ENCODE measurements at regions not wholly inside any gene's neighbourhood (a gene's known extent, or its start where the extent isn't known, plus 50 kb on each side); places are given as distances from the start of the nearest gene placed in this dataset.
"Not testable (repeated sequence)": the region's sequence is repeated elsewhere in the genome, so short reads cannot be mapped to it uniquely, and the experiment has no call there.

DNA sequence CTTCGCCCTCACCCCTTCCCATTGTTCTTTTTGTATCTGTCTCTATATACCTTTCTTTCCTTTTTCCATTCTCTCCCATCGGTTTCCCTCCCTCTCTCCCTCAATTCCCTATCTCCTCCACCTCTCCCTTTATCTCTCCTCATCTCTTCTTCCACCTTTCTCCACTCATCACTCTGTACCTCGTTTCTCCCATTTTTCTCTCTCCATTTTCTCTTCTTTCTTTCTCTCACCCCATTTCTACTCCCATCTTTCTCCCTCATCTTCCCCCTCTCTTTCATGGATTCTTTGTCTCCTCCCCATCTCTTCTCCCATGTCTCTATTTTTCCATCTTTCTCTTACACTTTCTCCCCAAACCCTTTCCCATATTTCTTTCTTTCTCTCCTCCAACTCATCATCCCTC, 385.9 kb upstream of the CLINT1 start:
- H3K4me3 ChIP-seq, result no peak overlapping the region
- no peaks in the 10 kb centered on the region for H3K9me3 ChIP-seq
- TF ChIP-seq POLR2A (IDR thresholded peaks at IDR 0.05) (no peak), EP300 (IDR thresholded peaks at IDR 0.05) (no peak)
- H3K36me3 ChIP-seq, result no peaks in the 10 kb centered on the region
- 67 to 83% methylated on average over 3 of the region's 3 CpGs for WGBS, 2 donors
- H3K4me1 ChIP-seq, result no peaks in the 10 kb centered on the region
- H3K27me3 ChIP-seq, result no peaks in the 10 kb centered on the region
- ATAC-seq (ENCODE audit: low FRiP score in 2 of 2) (no peak), DNase-seq (no peak)
- H3K27ac ChIP-seq, result no peak overlapping the region

DNA sequence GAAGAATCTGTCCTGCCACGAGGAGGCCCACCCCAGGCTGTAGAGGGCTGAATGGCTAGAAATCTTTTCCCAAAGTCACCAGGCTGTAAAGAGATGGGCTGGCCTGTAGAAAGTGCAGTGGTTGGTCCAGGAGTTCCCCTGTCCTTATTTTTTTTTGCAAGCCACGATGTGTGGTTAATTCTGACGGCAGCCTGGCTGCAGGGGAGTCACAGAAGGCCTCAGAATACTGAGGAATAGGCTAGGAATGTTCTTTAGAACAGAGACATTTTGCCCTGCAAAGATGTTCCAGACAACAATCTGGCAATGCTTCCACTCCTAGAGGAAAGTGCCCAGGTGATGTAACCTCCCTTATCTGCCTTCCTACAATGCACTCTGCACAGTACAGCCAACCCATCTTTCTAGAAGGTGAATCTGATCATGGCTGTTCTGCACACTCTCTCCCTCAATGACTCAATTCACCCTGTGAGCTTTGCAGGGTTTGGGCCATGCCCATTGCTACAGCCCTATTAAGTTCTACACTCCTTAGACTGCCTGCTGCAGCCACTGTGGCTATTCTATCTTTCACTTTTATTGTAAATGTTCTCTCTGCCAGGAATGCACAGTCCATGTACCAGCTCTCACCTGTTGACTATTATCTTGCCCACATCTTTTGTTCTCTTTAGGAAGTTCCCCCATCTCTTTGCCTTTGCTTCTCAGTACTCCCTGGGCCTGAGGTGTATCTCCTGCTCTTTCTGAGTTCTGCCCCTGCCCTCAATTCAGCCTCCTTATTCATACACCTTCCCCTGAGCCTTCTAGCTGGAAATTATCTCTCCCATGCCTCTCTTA, 377.8 kb upstream of the CLINT1 start:
- TF ChIP-seq EP300 (IDR thresholded peaks at IDR 0.05) (no peak), POLR2A (IDR thresholded peaks at IDR 0.05) (no peak), CTCF (IDR thresholded peaks at IDR 0.05) (no peak), POLR2AphosphoS5 (IDR thresholded peaks at IDR 0.05) (no peak)
- Histone ChIP-seq H3K27me3 (no peaks in the 10 kb centered on the region), H3K4me1 (no peaks in the 10 kb centered on the region), H3K4me3 (no peak overlapping the region), H3K9me3 (no peaks in the 10 kb centered on the region), H3K36me3 (no peaks in the 10 kb centered on the region), H3K27ac (no peak overlapping the region)
- peak in 1 of 2 donors; percentile 15 for ATAC-seq (ENCODE audit: low FRiP score in 2 of 2)
- no peak for DNase-seq
- WGBS, 2 donors, result 81 to 84% methylated on average over 3 of the region's 3 CpGs

- no peak for ATAC-seq (ENCODE audit: low FRiP score in 2 of 2)
- H3K9me3 ChIP-seq, result no peaks in the 10 kb centered on the region
These were observed 376.2 kb upstream of the CLINT1 start for GRCh38 chr5:158235159-158235547.

DNA sequence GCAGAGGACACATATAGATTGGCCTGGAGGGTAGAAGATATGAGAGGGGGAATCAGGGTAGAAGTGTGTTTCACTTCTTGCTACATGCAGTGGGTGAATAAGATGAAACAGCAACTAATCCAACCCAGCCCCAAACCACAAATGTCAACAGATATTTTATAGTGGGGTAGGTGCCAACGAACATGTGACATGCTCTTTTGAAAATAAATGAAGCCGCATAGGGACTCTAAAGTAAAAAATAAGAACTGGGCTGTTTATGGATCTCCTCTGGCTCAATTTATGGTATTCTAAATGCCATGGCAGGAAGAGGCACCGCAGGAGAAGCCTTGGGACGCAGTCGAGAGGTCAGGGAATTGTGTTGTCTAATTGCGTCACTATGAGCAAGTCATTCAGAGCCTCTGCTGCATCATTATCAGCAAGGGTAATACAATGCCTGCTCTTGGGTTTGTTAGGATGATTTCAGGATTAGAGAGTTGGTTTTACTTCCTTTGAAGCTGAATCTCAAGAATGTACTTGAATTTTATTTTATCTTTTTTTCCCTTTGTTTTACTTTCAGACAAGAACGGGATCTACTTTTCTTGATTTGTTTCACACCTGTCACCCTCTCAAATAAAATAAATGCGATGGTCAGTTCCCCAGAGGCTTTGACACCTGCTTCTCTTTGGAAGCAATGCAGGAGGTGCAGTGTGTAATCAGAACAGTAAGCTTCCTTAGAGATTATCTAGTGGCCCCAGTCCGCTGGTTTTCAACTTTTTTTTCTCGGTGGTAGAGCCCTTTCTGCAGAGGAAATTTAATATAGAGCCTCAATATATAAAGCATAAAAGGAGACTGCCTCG, 375.6 kb upstream of the CLINT1 start:
- Histone ChIP-seq H3K4me3 (no peak overlapping the region), H3K9me3 (no peaks in the 10 kb centered on the region), H3K4me1 (no peaks in the 10 kb centered on the region), H3K36me3 (no peaks in the 10 kb centered on the region), H3K27me3 (no peaks in the 10 kb centered on the region), H3K27ac (no peak overlapping the region)
- TF ChIP-seq CTCF (IDR thresholded peaks at IDR 0.05), result no peak
- TF ChIP-seq POLR2AphosphoS5 (IDR thresholded peaks at IDR 0.05), result no peak
- TF ChIP-seq POLR2A (IDR thresholded peaks at IDR 0.05), result no peak
- no peak for TF ChIP-seq EP300 (IDR thresholded peaks at IDR 0.05)
- DNase-seq, result no peak
- 58 to 61% methylated on average over 11 of the region's 11 CpGs for WGBS, 2 donors
- ATAC-seq (ENCODE audit: low FRiP score in 2 of 2), result peak in 1 of 2 donors; percentile 43

More at GRCh38 chr5:158235159-158235547, 376.2 kb upstream of the CLINT1 start:
- Histone ChIP-seq H3K36me3 (no peaks in the 10 kb centered on the region), H3K27ac (no peak overlapping the region), H3K4me3 (no peak overlapping the region), H3K4me1 (no peaks in the 10 kb centered on the region), H3K27me3 (no peaks in the 10 kb centered on the region)
- DNase-seq, result no peak
- TF ChIP-seq POLR2AphosphoS5 (IDR thresholded peaks at IDR 0.05), result no peak
- TF ChIP-seq CTCF (IDR thresholded peaks at IDR 0.05), result no peak
- TF ChIP-seq EP300 (IDR thresholded peaks at IDR 0.05), result no peak
- no peak for TF ChIP-seq POLR2A (IDR thresholded peaks at IDR 0.05)
- 76 to 82% methylated on average over 2 to 4 of the region's 4 CpGs for whole genome bisulfite sequencing, 2 donors

DNA sequence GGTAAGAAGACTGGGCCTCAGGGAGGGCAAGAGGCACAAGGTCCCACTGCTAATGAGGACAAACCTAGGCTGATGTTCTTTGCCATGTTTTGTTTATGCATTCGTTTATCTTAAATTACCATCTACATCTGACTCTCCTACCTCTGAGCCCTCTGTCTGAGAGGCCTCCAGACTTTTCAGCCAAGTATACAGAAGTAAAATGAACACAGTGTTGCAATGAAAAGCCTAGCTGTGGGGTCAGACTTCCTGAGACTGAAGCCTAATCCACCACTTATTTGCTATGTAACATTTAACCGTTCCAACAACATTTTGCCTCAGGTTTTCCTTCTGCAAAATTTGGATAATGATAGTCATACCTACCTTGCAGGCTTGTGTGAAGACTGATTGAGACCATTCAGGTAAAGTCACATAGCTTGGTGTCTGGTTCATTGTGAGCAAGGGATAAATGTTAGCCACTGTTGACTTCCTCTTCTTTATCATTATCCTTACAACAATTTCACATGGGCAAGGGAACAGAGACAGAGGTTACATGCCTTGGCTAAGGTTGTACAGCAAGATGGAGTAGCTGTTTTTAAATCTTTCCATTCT, 374.9 kb upstream of the CLINT1 start:
- no peak overlapping the region for H3K27ac ChIP-seq
- H3K9me3 ChIP-seq, result no peaks in the 10 kb centered on the region
- ATAC-seq (ENCODE audit: low FRiP score in 2 of 2) (peak in 1 of 2 donors; percentile 51), DNase-seq (no peak)
- no peaks in the 10 kb centered on the region for H3K36me3 ChIP-seq
- TF ChIP-seq EP300 (IDR thresholded peaks at IDR 0.05), result no peak
- no peak for TF ChIP-seq POLR2A (IDR thresholded peaks at IDR 0.05)
- no peak for TF ChIP-seq POLR2AphosphoS5 (IDR thresholded peaks at IDR 0.05)
- no peak for TF ChIP-seq CTCF (IDR thresholded peaks at IDR 0.05)
- no peak overlapping the region for H3K4me3 ChIP-seq
- no peaks in the 10 kb centered on the region for H3K4me1 ChIP-seq
- H3K27me3 ChIP-seq, result no peaks in the 10 kb centered on the region
- WGBS, 2 donors, result 57 to 65% methylated on average over 2 of the region's 2 CpGs

DNA sequence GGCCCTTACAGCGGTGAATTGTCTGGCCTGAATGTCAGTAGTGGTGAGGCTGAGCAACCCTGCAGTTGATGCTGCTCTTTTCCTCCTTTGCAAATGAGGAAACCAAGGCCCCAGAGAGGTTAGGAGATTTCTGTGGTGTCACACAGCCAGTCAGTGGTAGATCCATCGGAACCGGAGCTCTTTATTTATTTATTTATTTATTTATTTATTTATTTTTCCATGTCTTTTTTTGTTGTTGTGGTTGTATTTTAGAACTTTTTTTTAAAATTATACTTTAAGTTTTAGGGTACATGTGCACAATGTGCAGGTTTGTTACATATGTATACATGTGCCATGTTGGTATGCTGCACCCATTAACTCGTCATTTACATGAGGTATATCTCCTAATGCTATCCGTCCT, 368.4 kb upstream of the CLINT1 start:
- not testable (repeated sequence) for H3K9me3 ChIP-seq; H3K27ac ChIP-seq; DNase-seq; H3K27me3 ChIP-seq; H3K4me3 ChIP-seq; ATAC-seq (ENCODE audit: low FRiP score in 2 of 2); H3K4me1 ChIP-seq; H3K36me3 ChIP-seq
- 92 to 96% methylated on average over 5 of the region's 5 CpGs for WGBS, 2 donors
